ENCODE measurements at regions not wholly inside any gene's neighbourhood (a gene's known extent, or its start where the extent isn't known, plus 50 kb on each side); places are given as distances from the start of the nearest gene placed in this dataset.
"Not testable (repeated sequence)": the region's sequence is repeated elsewhere in the genome, so short reads cannot be mapped to it uniquely, and the experiment has no call there.

- no peak for DNase-seq (ENCODE audit: low read depth, low spot score)
- intact Hi-C loops (cut with micrococcal nuclease) = no loop called here
- Histone ChIP-seq H3K4me2 (ENCODE audit: low read length) (no peak overlapping the region), H3K79me2 (ENCODE audit: insufficient read depth, low read length) (no peaks in the 10 kb centered on the region), H3K9ac (ENCODE audit: low read length) (no peak overlapping the region), H3K9me2 (ENCODE audit: insufficient read depth) (no peaks in the 10 kb centered on the region), H3K4me1 (ENCODE audit: control insufficient read depth in 1 of 2, insufficient read depth in 2 of 2, low read length in 2 of 2) (no peaks in the 10 kb centered on the region), H3K9me3 (ENCODE audit: control insufficient read depth in 1 of 2, insufficient read depth in 1 of 2, low read depth in 1 of 2, low read length in 2 of 2) (no peaks in the 10 kb centered on the region), H4K20me1 (ENCODE audit: insufficient read depth) (no peaks in the 10 kb centered on the region), H2AFZ (ENCODE audit: low read depth, low read length, poor library complexity, severe bottlenecking) (no peak overlapping the region), H3K36me3 (ENCODE audit: control insufficient read depth in 1 of 2, insufficient read depth in 2 of 2, low read length in 2 of 2) (no peaks in the 10 kb centered on the region), H3K27ac (ENCODE audit: low read depth, low read length) (no peak overlapping the region), H3K4me3 (replicated peaks in 1 of 2; ENCODE audit: low read depth in 1 of 2, low read length in 2 of 2) (no peak overlapping the region), H3K27me3 (ENCODE audit: insufficient read depth, low read length) (no peaks in the 10 kb centered on the region)
- TF ChIP-seq ZNF274 (IDR thresholded peaks at IDR 0.05; ENCODE audit: low read depth, low read length) = no peak
- TF ChIP-seq FOSL1 (IDR thresholded peaks at IDR 0.05; ENCODE audit: low read depth) = no peak
- TF ChIP-seq EZH2phosphoT487 (IDR thresholded peaks at IDR 0.05; ENCODE audit: borderline replicate concordance) = no peak
- TF ChIP-seq CEBPB (IDR thresholded peaks at IDR 0.05; ENCODE audit: low read depth) = no peak
- POLR2A ChIA-PET = no interaction called here
- RAD21 ChIA-PET (ENCODE audit: low non-redundant PET in 1 of 2, low total read pairs in 2 of 2, uncharacterized antibody in 2 of 2, unreplicated experiment in 2 of 2) = no interaction called here
- ATAC-seq = no peak
- CTCF ChIA-PET = no interaction called here
- no TSS peak for BruUV-seq (replicated peaks)
These were observed 120.8 kb upstream of the PCDH20 start for GRCh38 chr13:61536433-61536832.

GRCh38 chr13:61531383-61532065, 115.9 kb upstream of the PCDH20 start:
- Histone ChIP-seq H3K4me1 (ENCODE audit: control insufficient read depth in 1 of 2, insufficient read depth in 2 of 2, low read length in 2 of 2) (no peaks in the 10 kb centered on the region), H3K9ac (ENCODE audit: low read length) (no peak overlapping the region), H3K4me2 (ENCODE audit: low read length) (no peak overlapping the region), H2AFZ (ENCODE audit: low read depth, low read length, poor library complexity, severe bottlenecking) (no peak overlapping the region), H3K79me2 (ENCODE audit: insufficient read depth, low read length) (no peaks in the 10 kb centered on the region), H3K27me3 (ENCODE audit: insufficient read depth, low read length) (no peaks in the 10 kb centered on the region), H3K27ac (ENCODE audit: low read depth, low read length) (no peak overlapping the region), H3K9me2 (ENCODE audit: insufficient read depth) (no peaks in the 10 kb centered on the region), H3K4me3 (replicated peaks in 1 of 2; ENCODE audit: low read depth in 1 of 2, low read length in 2 of 2) (no peak overlapping the region), H3K9me3 (ENCODE audit: control insufficient read depth in 1 of 2, insufficient read depth in 1 of 2, low read depth in 1 of 2, low read length in 2 of 2) (peaks cover 0 to 5% of the 10 kb centered on the region in 2 experiments; a peak in 1 of 4 replicates), H4K20me1 (ENCODE audit: insufficient read depth) (no peaks in the 10 kb centered on the region; the same call in 1 of the 2 replicates), H3K36me3 (ENCODE audit: control insufficient read depth in 1 of 2, insufficient read depth in 2 of 2, low read length in 2 of 2) (no peaks in the 10 kb centered on the region)
- no TSS peak for BruUV-seq (replicated peaks)
- POLR2A ChIA-PET = no interaction called here
- TF ChIP-seq YY1 (IDR thresholded peaks at IDR 0.05; ENCODE audit: extremely low read depth, insufficient replicate concordance, low read depth, low read length) (no peak), MAX (IDR thresholded peaks at IDR 0.05) (no peak), FOSL1 (IDR thresholded peaks at IDR 0.05; ENCODE audit: low read depth) (no peak)
- intact Hi-C loops (cut with micrococcal nuclease) = no loop called here
- DNase-seq (ENCODE audit: low read depth, low spot score) (no peak), ATAC-seq (no peak)
- RAD21 ChIA-PET (ENCODE audit: low non-redundant PET in 1 of 2, low total read pairs in 2 of 2, uncharacterized antibody in 2 of 2, unreplicated experiment in 2 of 2) = no interaction called here
- CTCF ChIA-PET = no interaction called here

DNA sequence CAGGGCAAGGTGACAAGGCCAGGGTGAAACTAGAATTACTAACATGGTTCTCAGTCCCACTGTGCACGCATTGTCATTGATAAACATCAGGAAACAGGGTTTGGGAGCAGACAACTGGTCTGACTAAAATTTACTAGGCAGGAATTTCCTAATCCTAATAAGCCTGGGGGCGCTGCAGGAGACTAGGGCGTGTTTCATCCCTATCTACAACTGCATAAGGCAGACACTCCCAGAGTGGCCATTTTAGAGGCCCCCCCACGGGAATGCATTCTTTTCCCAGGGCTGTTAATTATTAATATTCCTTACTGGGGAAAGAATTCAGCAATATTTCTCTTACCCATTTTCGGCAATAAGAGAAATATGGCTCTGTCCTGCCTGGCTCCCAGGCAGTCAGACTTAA, 103.6 kb upstream of the PCDH20 start:
- H3K4me1 ChIP-seq (ENCODE audit: control insufficient read depth in 1 of 2, insufficient read depth in 2 of 2, low read length in 2 of 2); H3K79me2 ChIP-seq (ENCODE audit: insufficient read depth, low read length); POLR2A ChIA-PET; H3K36me3 ChIP-seq (ENCODE audit: control insufficient read depth in 1 of 2, insufficient read depth in 2 of 2, low read length in 2 of 2); H3K27me3 ChIP-seq (ENCODE audit: insufficient read depth, low read length); H3K9me3 ChIP-seq (ENCODE audit: control insufficient read depth in 1 of 2, insufficient read depth in 1 of 2, low read depth in 1 of 2, low read length in 2 of 2); H3K4me2 ChIP-seq (ENCODE audit: low read length); CTCF ChIA-PET; H2AFZ ChIP-seq (ENCODE audit: low read depth, low read length, poor library complexity, severe bottlenecking); intact Hi-C loops (cut with micrococcal nuclease); BruUV-seq (replicated peaks); RAD21 ChIA-PET (ENCODE audit: low non-redundant PET in 1 of 2, low total read pairs in 2 of 2, uncharacterized antibody in 2 of 2, unreplicated experiment in 2 of 2); H3K9ac ChIP-seq (ENCODE audit: low read length); ATAC-seq; H3K9me2 ChIP-seq (ENCODE audit: insufficient read depth); H3K27ac ChIP-seq (ENCODE audit: low read depth, low read length); H3K4me3 ChIP-seq (replicated peaks in 1 of 2; ENCODE audit: low read depth in 1 of 2, low read length in 2 of 2); DNase-seq (ENCODE audit: low read depth, low spot score); H4K20me1 ChIP-seq (ENCODE audit: insufficient read depth): not testable (repeated sequence)

All from HCT116 (cell line).